ENCODE measurements at regions not wholly inside any gene's neighbourhood (a gene's known extent, or its start where the extent isn't known, plus 50 kb on each side); places are given as distances from the start of the nearest gene placed in this dataset.
"Not testable (repeated sequence)": the region's sequence is repeated elsewhere in the genome, so short reads cannot be mapped to it uniquely, and the experiment has no call there.

- DNase-seq (ENCODE audit: low read depth) = peak; percentile 69
Observed at GRCh38 chr7:51949726-51950644, 633.4 kb upstream of the COBL start.

GRCh38 chr7:51930834-51931233 is 614.2 kb upstream of the COBL start:
- no peak for DNase-seq (ENCODE audit: low read depth)

GRCh38 chr7:51929818-51930217 is 613.2 kb upstream of the COBL start:
- DNase-seq (ENCODE audit: low read depth) = no peak

GRCh38 chr7:51927738-51928137 is 611.1 kb upstream of the COBL start:
- no peak for DNase-seq (ENCODE audit: low read depth)

- no peak for DNase-seq (ENCODE audit: low read depth)
Observed at GRCh38 chr7:51918581-51918980, 602.0 kb upstream of the COBL start.

GRCh38 chr7:51901489-51901840 is 584.9 kb upstream of the COBL start:
- DNase-seq (ENCODE audit: low read depth) = no peak

GRCh38 chr7:51900755-51901488 is 584.3 kb upstream of the COBL start:
- not testable (repeated sequence) for DNase-seq (ENCODE audit: low read depth)

GRCh38 chr7:51899611-51900010 is 583.0 kb upstream of the COBL start:
- no peak for DNase-seq (ENCODE audit: low read depth)

- DNase-seq (ENCODE audit: low read depth) = no peak
Observed at GRCh38 chr7:51882412-51882811, 565.8 kb upstream of the COBL start.

- DNase-seq (ENCODE audit: low read depth) = no peak
Observed at GRCh38 chr7:51881309-51881708, 564.7 kb upstream of the COBL start.

GRCh38 chr7:51878865-51879264 is 562.3 kb upstream of the COBL start:
- DNase-seq (ENCODE audit: low read depth) = no peak

GRCh38 chr7:51869452-51869851 is 552.8 kb upstream of the COBL start:
- no peak for DNase-seq (ENCODE audit: low read depth)

GRCh38 chr7:51867117-51867516 is 550.5 kb upstream of the COBL start:
- no peak for DNase-seq (ENCODE audit: low read depth)

- DNase-seq (ENCODE audit: low read depth) = no peak
Observed at GRCh38 chr7:51860305-51860704, 543.7 kb upstream of the COBL start.

GRCh38 chr7:51850126-51850525 is 533.5 kb upstream of the COBL start:
- DNase-seq (ENCODE audit: low read depth) = no peak

GRCh38 chr7:51847461-51848134 is 531.0 kb upstream of the COBL start:
- DNase-seq (ENCODE audit: low read depth) = no peak

GRCh38 chr7:51839130-51839529 is 522.5 kb upstream of the COBL start:
- not testable (repeated sequence) for DNase-seq (ENCODE audit: low read depth)

GRCh38 chr7:51827631-51828030 is 511.0 kb upstream of the COBL start:
- no peak for DNase-seq (ENCODE audit: low read depth)

GRCh38 chr7:51824050-51824449 is 507.4 kb upstream of the COBL start:
- no peak for DNase-seq (ENCODE audit: low read depth)

- no peak for DNase-seq (ENCODE audit: low read depth)
Observed at GRCh38 chr7:51823437-51823836, 506.8 kb upstream of the COBL start.

- no peak for DNase-seq (ENCODE audit: low read depth)
Observed at GRCh38 chr7:51817694-51818225, 501.2 kb upstream of the COBL start.

- not testable (repeated sequence) for DNase-seq (ENCODE audit: low read depth)
Observed at GRCh38 chr7:51805783-51806431, 489.3 kb upstream of the COBL start.

All from renal cortical epithelial cell (primary cell).